GM10266 (cell line): ENCODE measurements at regions not wholly inside any gene's neighbourhood (a gene's known extent, or its start where the extent isn't known, plus 50 kb on each side); places are given as distances from the start of the nearest gene placed in this dataset.

ENCODE experiments used
- DNase-seq: peaks from one replicate; pipeline ENCODE4 v3.0.0; 2012; ENCODE audit errors: extremely low spot score
- TF ChIP-seq, protein P1 (sequence below): IDR thresholded peaks from 2 replicates; pipeline ENCODE4 v1.5.1; 2012; ENCODE audit warnings: mild to moderate bottlenecking, low read depth; ENCODE audit not compliant: control insufficient read depth, insufficient read depth; ENCODE audit errors: missing control alignments

DNA sequence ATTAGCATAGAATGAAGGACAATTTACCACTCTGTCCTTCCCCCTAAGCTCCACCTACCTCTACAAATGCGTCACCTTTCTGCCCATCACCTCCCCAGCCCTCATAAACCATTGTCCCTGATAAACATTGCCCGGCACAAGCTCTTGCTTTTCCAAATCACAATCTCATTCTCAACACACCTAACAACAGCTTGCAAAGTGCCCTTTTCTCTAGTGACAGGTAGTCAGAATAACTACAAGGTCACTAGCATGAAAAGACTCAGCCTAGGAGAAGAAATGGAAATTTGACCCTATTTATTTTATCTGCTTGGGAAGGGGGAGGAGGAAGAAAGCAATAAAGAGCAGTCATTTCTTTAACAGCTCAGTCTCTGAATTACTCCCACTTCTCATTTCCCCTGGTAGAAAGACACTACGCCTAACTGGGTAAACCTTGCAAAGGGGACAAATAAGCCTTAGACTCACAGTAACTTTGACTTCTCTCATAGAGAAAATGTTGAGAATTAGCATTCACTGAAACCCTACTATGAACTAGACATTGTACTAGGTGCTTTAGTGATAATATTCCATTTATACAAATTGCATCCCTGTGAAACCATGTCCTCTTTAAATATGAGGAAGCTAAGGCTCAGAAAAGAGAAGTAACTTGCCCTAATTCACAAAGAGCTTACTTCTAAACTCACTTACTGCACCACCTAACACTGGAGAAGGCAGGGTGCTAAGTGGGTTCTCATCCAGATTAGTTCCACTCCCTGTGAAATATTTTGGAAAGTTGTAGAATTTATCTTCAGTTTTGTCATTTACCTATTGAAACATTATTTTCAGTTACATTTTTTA lies 116.2 kb upstream of the FNDC3A start:
- TF ChIP-seq, protein P1, sequence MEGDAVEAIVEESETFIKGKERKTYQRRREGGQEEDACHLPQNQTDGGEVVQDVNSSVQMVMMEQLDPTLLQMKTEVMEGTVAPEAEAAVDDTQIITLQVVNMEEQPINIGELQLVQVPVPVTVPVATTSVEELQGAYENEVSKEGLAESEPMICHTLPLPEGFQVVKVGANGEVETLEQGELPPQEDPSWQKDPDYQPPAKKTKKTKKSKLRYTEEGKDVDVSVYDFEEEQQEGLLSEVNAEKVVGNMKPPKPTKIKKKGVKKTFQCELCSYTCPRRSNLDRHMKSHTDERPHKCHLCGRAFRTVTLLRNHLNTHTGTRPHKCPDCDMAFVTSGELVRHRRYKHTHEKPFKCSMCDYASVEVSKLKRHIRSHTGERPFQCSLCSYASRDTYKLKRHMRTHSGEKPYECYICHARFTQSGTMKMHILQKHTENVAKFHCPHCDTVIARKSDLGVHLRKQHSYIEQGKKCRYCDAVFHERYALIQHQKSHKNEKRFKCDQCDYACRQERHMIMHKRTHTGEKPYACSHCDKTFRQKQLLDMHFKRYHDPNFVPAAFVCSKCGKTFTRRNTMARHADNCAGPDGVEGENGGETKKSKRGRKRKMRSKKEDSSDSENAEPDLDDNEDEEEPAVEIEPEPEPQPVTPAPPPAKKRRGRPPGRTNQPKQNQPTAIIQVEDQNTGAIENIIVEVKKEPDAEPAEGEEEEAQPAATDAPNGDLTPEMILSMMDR: no peak
- no peak for DNase-seq

DNA sequence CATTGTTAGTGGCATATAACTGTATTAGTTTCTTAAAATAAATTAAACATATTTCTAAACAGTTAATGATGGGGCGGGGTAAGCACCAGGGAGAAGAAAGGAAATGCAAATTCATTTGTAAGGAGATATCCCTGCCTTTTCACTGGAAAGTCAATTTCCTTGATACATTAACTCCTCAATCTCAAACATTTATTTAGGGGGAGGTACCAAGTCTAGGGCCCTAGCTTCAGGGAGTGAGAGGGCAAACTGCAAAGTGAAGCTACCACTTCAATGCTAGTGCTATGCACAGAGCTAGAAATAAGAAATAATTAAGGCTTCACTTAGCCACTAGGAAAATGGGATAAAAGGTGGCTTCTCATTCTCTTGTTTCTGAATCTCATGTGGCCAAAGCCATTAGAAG lies 115.3 kb upstream of the FNDC3A start:
- TF ChIP-seq, protein P1: no peak
- DNase-seq: no peak

- DNase-seq: no peak
Measured at GRCh38 chr13:48862572-48862971, 113.1 kb upstream of the FNDC3A start.

DNA sequence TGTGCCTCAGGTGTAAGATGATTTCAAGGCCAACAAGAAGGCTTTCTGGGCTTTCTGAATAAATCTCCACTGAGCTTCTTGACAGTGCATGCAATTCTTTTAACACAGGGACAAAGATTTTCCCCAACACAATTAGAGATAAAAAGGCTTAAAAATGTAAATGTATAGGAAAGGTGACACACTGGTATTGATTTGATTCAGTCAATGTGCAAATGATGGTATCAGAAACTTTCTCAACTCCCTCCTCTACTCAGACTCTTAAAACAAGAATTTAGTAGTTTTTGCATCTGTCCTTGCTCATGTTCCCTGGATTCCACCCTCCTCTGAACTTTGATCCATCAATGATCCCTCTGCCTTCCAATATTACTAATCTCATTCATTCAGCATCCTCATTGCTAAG lies 111.6 kb upstream of the FNDC3A start:
- no peak for DNase-seq
- TF ChIP-seq, protein P1: no peak

More at GRCh38 chr13:48862572-48862971, 113.1 kb upstream of the FNDC3A start:
- TF ChIP-seq, protein P1: no peak

- DNase-seq: no peak
- TF ChIP-seq, protein P1: no peak
Measured at GRCh38 chr13:48866249-48866648, 109.5 kb upstream of the FNDC3A start.

DNA sequence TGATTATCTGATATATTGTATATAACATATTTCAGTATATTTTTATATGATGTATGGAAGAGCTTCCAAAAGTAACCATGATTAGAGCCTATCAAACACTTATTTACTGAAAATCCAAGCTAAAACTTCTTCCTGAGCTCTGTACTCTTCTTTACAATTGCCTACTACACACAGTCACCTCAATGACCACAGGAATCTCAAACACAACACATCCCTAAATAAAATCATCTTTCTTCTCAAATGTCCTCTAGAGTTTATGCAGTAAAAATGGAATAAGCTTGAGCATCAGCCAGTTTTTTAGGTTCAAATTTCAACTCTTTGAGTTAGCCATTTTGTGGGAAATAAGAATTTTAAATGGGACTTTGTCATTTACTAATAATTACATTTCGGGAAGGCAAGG lies 102.6 kb upstream of the FNDC3A start:
- TF ChIP-seq, protein P1: no peak
- DNase-seq: no peak

GRCh38 chr13:48873587-48873986 lies 102.1 kb upstream of the FNDC3A start:
- DNase-seq: no peak
- TF ChIP-seq, protein P1: no peak
